ENCODE measurements at regions not wholly inside any gene's neighbourhood (a gene's known extent, or its start where the extent isn't known, plus 50 kb on each side); places are given as distances from the start of the nearest gene placed in this dataset.

- ChIA-PET POLR2A (ENCODE audit: unreplicated experiment) (no interaction called here), CTCF (no interaction called here)
Observed at GRCh38 chr3:72144773-72145505, 360.0 kb upstream of the PROK2 start.

GRCh38 chr3:72143966-72144717, 359.2 kb upstream of the PROK2 start:
- no peaks in the 10 kb centered on the region for H3K79me2 ChIP-seq (ENCODE audit: low read depth)
- intact Hi-C loops (cut with micrococcal nuclease; ENCODE audit: unreplicated experiment) = no loop called here
- H3K27me3 ChIP-seq (ENCODE audit: insufficient read depth, low read depth) = 0 out of 2 replicates have a peak, but pooled peaks cover 5% of the 10 kb centered on the region
- no peaks in the 10 kb centered on the region for H3K4me1 ChIP-seq (replicated peaks; ENCODE audit: insufficient read depth)
- H3K4me2 ChIP-seq = no peak overlapping the region
- H3F3A ChIP-seq (ENCODE audit: insufficient read depth, low read depth) = no peaks in the 10 kb centered on the region
- TF ChIP-seq EZH2 (IDR thresholded peaks at IDR 0.05; ENCODE audit: low read depth) (no peak), CTCF (conservative IDR thresholded peaks at IDR 0.05) (no peak)
- DNase-seq = no peak
- no peak overlapping the region for H3K4me3 ChIP-seq
- no peak overlapping the region for H2AFZ ChIP-seq
- no peaks in the 10 kb centered on the region for H3K9me3 ChIP-seq (ENCODE audit: insufficient read depth, low read depth)
- H3K9me2 ChIP-seq (ENCODE audit: insufficient read depth) = no peaks in the 10 kb centered on the region
- ChIA-PET POLR2A (ENCODE audit: unreplicated experiment) (no interaction called here), CTCF (no interaction called here)
- no peaks in the 10 kb centered on the region for H4K20me1 ChIP-seq (ENCODE audit: insufficient read depth)
- no peaks in the 10 kb centered on the region for H3K36me3 ChIP-seq (ENCODE audit: low read depth)
- H3K27ac ChIP-seq = no peak overlapping the region
- no TSS peak for BruUV-seq (replicated peaks)

More at GRCh38 chr3:72144773-72145505, 360.0 kb upstream of the PROK2 start:
- Histone ChIP-seq H3K27me3 (ENCODE audit: insufficient read depth, low read depth) (0 out of 2 replicates have a peak, but pooled peaks cover 5% of the 10 kb centered on the region), H2AFZ (no peak overlapping the region), H3K36me3 (ENCODE audit: low read depth) (no peaks in the 10 kb centered on the region), H3F3A (ENCODE audit: insufficient read depth, low read depth) (no peaks in the 10 kb centered on the region), H3K4me2 (no peak overlapping the region), H3K9me3 (ENCODE audit: insufficient read depth, low read depth) (no peaks in the 10 kb centered on the region), H3K79me2 (ENCODE audit: low read depth) (no peaks in the 10 kb centered on the region), H3K27ac (no peak overlapping the region), H3K4me1 (replicated peaks; ENCODE audit: insufficient read depth) (no peaks in the 10 kb centered on the region), H3K4me3 (no peak overlapping the region), H4K20me1 (ENCODE audit: insufficient read depth) (no peaks in the 10 kb centered on the region), H3K9me2 (ENCODE audit: insufficient read depth) (no peaks in the 10 kb centered on the region)
- TF ChIP-seq EZH2 (IDR thresholded peaks at IDR 0.05; ENCODE audit: low read depth) (no peak), CTCF (conservative IDR thresholded peaks at IDR 0.05) (no peak)
- no peak for DNase-seq
- intact Hi-C loops (cut with micrococcal nuclease; ENCODE audit: unreplicated experiment) = no loop called here
- no TSS peak for BruUV-seq (replicated peaks)

- no TSS peak for BruUV-seq (replicated peaks)
- no peaks in the 10 kb centered on the region for H3F3A ChIP-seq (ENCODE audit: insufficient read depth, low read depth)
- H3K4me2 ChIP-seq = no peak overlapping the region
- H3K9me3 ChIP-seq (ENCODE audit: insufficient read depth, low read depth) = no peaks in the 10 kb centered on the region
- H3K4me3 ChIP-seq = no peak overlapping the region
- no peak overlapping the region for H2AFZ ChIP-seq
- no peaks in the 10 kb centered on the region for H3K9me2 ChIP-seq (ENCODE audit: insufficient read depth)
- H4K20me1 ChIP-seq (ENCODE audit: insufficient read depth) = no peaks in the 10 kb centered on the region
- 0 out of 2 replicates have a peak, but pooled peaks cover 5% of the 10 kb centered on the region for H3K27me3 ChIP-seq (ENCODE audit: insufficient read depth, low read depth)
- no peaks in the 10 kb centered on the region for H3K4me1 ChIP-seq (replicated peaks; ENCODE audit: insufficient read depth)
- no peak for DNase-seq
- TF ChIP-seq CTCF (conservative IDR thresholded peaks at IDR 0.05) (no peak), EZH2 (IDR thresholded peaks at IDR 0.05; ENCODE audit: low read depth) (no peak)
- intact Hi-C loops (cut with micrococcal nuclease; ENCODE audit: unreplicated experiment) = no loop called here
- ChIA-PET POLR2A (ENCODE audit: unreplicated experiment) (no interaction called here), CTCF (no interaction called here)
- H3K27ac ChIP-seq = no peak overlapping the region
- no peaks in the 10 kb centered on the region for H3K36me3 ChIP-seq (ENCODE audit: low read depth)
- no peaks in the 10 kb centered on the region for H3K79me2 ChIP-seq (ENCODE audit: low read depth)
Observed at GRCh38 chr3:72143322-72143721, 358.4 kb upstream of the PROK2 start.
